Esophagus muscularis mucosa (tissue), 4 donors: ENCODE measurements at regions not wholly inside any gene's neighbourhood (a gene's known extent, or its start where the extent isn't known, plus 50 kb on each side); places are given as distances from the start of the nearest gene placed in this dataset.

Source experiments
- CTCF ChIP-seq, 3 experiments: fragments of 200-600 bp in 2 of 3; fragments of 450-650 bp in 1 of 3; sonication (generic) in 2 of 3; IDR thresholded peaks; one replicate each; pipeline ENCODE4 v1.5.1; 2017 to 2019; ENCODE audit warnings: antibody characterized with exemption in 3 of 3, mild to moderate bottlenecking in 2 of 3, moderate library complexity in 1 of 3
- EP300 ChIP-seq: sonication (generic); formaldehyde crosslinking; IDR thresholded peaks from one replicate; pipeline ENCODE4 v1.6.1; 2017; ENCODE audit warnings: antibody characterized with exemption
- POLR2A ChIP-seq: fragments of 450-650 bp; IDR thresholded peaks from one replicate; pipeline ENCODE4 v1.6.1; 2017; ENCODE audit warnings: antibody characterized with exemption, moderate library complexity, mild to moderate bottlenecking, low read depth
- POLR2AphosphoS5 ChIP-seq, 2 donors: sonication (generic); formaldehyde crosslinking; IDR thresholded peaks; one replicate each; pipeline ENCODE4 v1.6.1; 2017; ENCODE audit warnings: antibody characterized with exemption in 2 of 2

DNA sequence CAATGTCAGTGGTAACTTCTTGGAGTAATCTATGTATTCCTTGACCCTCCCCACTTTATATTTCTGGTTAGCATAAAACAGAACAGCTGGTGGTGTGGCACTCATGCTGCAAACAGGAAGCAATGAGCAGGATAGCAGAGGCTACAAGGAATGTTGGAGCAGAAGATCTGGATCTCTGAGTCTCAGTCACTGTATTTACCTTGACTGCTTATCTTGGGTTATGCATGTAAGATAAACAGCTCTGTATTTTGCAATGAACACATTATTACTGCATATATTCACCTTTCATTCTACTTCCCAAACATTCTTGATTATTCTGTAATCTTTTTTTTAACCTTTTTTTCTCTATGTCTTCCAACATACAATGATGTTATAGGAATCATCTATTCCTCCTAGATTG is 977.9 kb upstream of the CNTNAP5 start:
- no peak for TF ChIP-seq POLR2AphosphoS5 (IDR thresholded peaks at IDR 0.05)
- no peak for TF ChIP-seq POLR2A
- TF ChIP-seq CTCF (IDR thresholded peaks at IDR 0.05): no peak
- TF ChIP-seq EP300: no peak
